NCI-H2081 treated with DMSO at 0.1 percent for 48 hours (cell line): ENCODE measurements at regions not wholly inside any gene's neighbourhood (a gene's known extent, or its start where the extent isn't known, plus 50 kb on each side); places are given as distances from the start of the nearest gene placed in this dataset.
"Not testable (repeated sequence)": the region's sequence is repeated elsewhere in the genome, so short reads cannot be mapped to it uniquely, and the experiment has no call there.

ENCODE experiments used
- DNase-seq: peaks from one replicate; lab custom pipeline; 2025; lab: John Stamatoyannopoulos, UW

DNA sequence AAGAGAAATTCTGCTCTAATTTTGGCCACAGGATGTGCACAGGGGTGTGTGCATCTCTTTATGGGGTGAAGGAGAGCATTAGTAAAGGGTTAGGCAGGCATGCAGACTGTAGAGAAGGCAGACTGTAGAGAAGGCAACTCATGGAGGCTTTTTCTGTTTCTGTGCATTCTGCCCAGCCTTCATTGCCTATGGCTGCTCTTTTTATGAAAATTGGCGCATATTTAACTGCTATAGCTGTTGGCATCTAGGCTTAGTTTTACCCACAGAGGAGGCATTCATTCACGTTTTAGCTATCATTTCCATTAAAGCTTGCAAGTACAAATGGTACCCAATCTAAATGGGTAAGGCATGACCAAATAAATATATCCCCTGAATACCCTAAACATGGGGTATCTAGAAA, 286.8 kb upstream of the ID4 start:
- DNase-seq, result no peak

DNA sequence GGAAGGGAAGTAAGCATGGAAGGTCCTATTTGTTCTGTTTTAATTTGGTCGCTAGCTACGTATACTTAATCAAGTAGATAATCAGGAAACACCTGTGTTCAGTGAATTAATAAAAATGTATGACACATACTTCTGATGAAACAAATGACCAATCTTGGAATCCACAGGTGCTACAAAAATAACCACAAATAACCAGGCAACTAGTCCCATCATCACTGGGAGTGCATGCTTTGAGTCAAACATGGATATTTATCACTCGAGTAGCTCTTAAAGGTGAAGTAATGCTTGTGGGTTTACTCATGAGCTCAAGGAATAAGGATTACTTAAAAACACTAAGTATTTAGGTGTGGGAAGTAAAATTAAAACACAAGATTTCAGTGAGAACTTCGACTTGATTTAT, 285.6 kb upstream of the ID4 start:
- DNase-seq, result no peak

DNA sequence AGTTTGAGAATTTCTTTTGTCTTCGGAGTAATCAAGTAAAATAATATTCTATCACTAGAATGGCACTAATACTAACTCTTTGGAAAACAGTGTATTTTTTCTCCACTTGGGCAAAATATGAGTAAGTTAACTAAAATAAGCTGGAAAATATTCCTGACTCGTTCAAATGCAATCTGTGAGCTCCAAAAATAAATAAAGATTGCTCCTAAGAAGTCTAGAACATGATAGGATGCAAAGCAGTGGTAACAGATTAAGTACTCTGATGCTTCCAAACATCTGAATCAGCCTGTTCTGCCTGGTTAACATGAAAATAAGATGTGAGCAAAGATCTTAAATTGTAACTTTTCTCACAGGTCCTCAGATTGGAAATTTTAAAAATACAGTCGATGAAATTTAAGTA, 285.1 kb upstream of the ID4 start:
- DNase-seq, result no peak

DNA sequence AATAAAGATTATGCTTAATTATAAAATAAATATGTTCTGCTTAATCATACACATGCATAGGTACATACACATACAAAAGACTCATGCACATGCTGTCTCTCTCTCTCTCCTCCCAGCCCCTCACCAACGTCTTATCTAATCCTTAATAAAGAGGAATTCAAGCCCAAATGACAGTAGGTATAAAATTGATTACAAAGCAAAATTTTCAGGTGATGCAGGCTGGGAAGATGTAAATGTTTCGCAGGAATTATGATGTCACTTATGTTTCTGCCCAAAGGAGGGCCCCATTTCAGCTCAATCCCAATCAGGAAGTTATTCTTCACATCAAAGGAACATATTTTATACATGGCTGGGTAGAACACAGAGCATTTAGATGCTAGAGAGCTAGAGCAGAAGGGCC, 284.6 kb upstream of the ID4 start:
- no peak for DNase-seq

DNA sequence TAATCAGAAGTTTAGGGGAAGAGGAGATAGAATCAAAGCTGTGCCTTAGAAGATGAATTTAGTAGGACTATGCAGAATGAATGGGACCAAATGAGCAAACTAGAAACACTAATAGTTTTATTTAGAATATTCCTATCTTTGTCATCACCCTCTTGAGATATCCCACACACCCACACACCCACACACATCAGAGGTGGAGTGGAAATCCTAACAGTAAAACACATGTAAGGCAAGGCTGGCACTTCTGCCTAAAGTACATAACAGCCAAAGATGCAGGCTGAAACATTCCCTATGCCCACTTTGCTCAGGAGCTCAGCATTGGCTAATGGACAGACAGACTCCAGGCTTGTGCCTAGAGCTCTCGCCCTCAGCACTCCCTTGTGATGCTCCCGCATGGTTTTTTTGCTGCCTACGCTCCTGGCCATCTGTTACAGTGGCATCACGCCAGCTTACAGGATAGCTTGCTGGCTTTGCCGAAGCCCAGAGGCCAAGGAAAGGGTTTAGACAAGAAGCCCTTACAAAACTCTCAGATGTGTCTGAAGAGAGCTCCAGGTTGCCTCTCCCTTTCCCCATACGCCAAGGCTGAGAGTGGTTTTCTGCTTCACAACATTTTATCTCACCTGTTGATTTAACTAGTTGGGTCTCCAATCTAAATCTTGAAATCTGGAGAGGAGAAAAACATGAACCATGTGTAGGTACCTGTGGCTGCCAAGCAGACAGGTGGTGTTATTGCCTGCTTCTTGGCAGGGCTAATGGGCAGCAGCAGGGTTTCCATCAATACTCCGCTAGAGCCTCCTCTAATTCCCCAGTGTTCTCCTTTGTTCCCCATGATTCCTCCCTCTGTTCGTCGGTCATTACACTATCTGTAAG, 282.6 kb upstream of the ID4 start:
- peak; percentile 74 for DNase-seq

DNA sequence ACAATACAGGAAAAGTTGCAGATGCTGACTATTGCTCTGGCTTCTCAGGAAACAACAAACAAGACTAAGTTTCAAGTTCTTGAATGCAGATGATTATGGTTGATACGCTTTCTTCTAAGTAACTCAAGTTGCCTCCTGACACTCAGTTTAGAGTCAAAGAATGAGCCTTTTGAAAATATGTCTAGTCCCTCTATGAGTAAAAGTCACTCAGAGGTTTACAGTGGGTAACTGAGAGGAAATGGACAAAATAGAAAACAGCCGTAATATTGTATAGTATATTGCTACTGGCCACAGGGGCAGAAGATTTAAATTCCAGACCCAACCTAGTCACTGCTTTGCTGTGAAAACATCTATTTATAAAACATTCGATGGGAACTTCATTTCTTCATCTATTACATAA, 280.0 kb upstream of the ID4 start:
- no peak for DNase-seq

DNA sequence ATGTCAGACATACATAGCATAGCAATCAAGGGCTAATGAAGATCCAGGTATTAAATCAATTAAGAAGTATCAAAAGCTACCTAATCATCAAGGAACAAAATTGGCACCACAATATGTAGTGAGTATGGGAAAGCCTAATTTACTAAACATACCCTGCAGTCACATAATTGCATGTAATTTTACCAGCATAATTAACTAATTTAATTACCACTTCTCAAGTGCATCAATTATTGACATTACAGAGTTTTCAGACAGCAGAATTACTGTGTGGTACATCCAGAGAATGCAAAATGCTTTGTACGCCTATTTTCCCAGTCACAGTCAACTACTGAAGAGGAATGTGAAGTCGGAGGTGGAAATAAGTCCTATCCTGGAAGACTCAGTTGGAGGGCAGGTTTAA, 279.0 kb upstream of the ID4 start:
- no peak for DNase-seq

DNA sequence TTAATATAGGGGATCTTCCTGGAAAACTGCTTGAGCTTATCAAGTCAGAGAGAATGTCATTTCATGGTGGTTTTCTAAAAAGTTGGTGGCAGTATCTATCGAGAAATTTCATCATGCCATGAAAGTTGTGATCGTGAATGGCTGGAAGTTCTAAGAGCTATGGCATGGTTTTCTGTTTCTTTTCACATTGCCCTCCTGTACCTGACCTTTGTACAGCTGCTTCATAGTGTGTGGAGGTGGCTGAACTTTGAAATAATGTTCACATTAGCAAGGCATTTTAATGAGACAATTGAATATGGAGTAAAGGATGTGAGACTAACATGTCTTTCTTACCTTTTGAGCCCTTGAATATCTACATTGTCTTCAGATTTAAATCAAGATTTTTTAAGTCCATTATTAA, 278.2 kb upstream of the ID4 start:
- no peak for DNase-seq

DNA sequence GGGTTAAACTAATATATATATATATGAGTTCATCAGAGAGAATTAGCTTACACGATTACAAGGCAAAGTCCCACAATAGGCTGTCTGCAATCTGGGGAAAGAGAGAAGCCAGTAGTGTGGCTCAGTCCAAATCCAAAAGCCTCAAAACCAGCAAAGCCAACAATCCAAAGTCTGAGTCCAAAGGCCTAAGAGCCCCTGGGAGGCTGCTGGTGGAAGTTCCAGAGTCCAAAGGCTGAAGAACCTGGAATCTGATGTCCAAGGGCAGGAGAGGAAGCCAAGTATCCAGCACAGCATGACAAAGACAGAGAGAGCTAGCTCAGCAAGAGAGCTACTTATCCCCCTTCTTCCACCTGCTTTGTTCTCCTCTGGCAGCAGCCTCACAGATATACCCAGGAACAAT, 274.7 kb upstream of the ID4 start:
- no peak for DNase-seq

DNA sequence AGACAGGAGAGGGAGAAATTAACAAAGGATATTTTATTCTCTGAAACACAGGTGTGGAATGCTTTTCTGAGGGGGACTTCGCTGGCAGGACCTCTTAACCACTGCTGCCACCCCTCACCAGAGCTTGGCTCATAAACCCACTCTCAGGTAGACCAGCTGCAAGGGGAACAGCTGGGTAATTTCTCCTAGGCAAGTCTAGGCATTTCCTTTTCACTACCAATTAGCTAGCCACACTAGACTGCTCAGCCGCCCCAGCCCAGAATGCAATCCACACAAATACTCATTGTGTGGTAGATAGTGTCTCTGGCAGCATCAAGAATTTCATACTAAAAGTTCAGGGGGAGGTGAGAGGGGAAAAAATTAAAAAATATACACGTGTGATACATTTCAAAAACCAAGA, 267.6 kb upstream of the ID4 start:
- DNase-seq, result no peak

DNA sequence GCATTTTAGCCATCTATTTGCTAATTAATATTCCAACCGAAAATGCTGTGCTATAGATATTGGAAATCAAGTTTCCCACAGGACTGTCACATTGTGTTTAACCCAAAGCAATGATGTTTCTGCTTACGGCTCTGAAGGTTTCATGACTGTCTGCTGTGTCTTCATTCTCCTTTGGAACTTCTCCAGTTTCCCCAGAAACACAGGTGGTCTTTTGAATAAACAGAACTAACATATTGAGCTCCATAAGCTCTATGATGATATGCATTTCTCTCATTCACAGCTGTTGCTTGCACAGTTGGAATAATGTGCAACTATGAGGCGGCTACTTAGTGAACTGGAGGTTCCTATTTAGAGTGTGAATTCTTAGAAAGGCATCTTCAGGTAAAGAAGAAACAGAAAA, 266.0 kb upstream of the ID4 start:
- DNase-seq, result no peak

DNA sequence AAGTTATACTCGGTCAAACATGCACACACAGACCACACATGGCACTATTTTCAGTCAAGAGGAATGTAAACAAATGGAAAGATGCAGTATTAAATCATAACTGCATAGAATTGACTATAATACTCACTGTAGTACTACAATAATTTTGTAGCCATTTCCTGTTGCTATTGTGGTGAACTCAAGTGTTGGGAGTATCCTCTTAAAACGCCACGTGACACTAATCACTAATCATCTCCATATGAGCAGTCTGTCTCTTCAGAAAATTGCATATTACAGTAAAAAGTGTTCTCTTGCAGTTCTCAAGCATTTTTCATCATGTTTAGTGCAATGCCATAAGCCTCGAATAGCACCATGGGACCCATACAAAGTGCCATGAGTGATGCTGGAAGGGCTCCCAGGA, 258.7 kb upstream of the ID4 start:
- DNase-seq, result no peak

DNA sequence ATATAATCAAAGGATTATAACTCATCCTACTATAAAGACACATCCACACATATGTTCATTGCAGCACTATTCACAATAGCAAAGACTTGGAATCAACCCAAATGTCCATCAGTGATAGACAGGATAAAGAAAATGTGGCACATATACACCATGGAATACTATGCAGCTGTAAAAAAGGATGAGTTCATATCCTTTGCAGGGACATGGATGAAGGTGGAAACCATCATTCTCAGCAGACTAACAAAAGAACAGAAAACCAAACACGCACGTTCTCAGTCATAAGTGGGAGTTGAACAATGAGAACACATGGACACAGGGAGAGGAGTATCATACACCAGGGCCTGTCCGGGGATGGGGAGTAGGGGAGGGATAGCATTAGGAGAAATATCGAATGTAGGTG, 253.0 kb upstream of the ID4 start:
- not testable (repeated sequence) for DNase-seq

DNA sequence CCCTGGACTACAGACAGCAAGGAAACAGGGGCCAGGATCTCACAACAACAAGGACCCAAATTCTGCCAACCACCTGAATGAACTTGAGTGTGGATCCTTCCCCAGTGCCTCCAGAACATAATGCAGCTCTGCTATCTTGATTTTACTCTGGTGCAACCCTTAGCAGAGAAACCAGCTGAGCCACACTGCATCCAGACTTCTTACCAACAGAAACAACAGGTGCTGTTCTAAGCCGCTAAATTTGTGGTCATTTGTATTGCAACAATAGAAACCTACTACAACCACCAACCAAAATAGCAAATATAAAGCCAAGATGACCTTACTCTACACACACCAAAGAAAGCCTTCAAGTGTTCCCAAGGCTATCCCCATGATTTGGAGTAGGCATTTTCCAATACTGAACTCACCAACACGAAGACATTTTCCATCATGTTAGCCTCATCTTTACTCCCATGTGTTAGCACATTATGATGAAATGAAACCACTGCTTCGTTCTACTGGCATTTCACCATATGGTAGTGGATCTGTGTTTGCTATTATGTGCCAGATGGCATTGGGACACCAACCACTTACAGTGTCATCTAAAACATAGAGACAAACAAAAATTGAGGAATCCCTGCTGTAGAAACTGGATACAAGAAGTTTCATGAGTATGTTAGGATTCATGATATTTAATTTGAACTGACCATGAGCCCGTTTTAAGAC, 249.8 kb upstream of the ID4 start:
- no peak for DNase-seq

DNA sequence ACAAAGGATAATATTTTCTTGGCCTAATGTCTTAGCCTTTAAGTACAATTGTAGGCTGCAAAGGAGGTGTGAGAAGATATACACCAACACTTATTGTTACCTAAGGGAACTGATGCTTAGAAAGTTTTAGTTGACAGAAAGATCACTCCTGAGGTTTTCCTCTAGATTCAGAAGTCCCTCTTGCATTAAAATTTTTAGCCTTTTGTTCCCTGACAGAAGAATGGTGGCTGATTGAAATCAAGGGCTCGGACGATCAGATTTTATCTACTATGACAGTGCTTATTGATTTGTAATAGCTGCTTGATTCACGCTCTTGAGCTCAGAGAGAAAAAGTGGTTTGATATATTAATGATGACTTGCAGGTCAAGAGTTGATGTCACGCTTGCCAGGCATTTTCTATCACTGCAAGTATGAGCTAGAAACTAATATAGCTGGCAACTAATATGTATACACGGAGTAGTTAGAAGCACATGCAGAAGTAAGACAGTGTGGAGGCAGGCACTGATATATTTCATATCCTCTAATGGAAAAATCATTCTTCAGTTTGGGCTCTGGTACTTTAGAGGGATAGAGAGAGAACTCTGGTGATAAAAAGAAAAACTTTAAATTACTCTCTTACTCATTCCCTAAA, 246.6 kb upstream of the ID4 start:
- no peak for DNase-seq

DNA sequence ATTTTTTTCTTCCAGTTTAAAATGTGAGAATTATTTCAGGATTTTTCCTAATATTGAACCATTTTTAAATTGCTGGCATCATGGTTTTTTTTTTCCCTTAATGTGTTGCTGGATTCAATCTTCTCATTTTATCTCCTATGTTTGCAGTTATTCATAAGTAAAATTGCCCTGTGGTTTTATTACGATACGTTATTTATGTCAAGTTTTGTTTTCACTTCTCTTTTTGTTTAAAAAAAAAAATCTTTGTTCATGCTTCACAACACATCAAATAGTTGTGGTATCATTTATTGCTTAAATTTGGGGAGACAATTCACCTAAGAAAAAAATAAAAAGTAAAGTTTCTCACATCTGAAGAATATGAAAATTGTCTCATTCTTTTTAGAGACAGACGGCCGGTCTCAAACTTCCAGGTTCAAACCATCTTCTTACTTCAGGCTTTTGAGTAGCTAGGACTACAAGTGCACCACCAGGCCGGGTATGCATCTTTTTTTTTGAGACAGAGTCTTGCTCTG, 239.3 kb upstream of the ID4 start:
- no peak for DNase-seq

DNA sequence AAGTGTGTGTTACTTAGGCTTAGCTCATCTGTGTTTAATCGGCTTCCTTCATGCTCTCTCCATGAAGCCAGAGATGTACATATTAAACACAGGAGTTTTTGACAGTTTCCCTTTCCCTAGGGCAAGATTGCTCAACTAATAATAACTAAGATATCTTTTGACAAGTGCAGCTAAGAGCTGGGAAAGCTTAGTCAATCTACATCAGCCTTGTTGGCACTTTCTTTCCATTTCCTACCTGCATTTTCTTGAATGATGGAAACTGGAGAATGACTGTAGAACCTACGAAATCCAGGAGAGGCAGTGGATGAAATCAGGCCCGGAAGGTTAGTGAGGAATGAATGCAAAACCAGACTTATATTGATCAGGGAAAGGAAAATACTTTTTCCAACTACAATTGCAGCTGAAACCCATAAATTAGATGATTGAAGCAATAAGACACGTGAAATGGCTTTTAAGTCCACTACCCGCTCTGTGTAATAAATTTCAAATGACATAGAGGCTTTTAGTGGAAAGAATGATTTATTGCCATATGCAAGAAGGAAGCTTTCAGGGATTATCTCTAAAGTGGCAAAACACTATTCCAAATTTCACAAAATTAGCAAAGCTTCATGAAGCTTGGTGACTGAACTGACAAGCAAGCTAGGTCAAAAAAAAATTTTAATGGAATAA, 237.2 kb upstream of the ID4 start:
- DNase-seq, result no peak

DNA sequence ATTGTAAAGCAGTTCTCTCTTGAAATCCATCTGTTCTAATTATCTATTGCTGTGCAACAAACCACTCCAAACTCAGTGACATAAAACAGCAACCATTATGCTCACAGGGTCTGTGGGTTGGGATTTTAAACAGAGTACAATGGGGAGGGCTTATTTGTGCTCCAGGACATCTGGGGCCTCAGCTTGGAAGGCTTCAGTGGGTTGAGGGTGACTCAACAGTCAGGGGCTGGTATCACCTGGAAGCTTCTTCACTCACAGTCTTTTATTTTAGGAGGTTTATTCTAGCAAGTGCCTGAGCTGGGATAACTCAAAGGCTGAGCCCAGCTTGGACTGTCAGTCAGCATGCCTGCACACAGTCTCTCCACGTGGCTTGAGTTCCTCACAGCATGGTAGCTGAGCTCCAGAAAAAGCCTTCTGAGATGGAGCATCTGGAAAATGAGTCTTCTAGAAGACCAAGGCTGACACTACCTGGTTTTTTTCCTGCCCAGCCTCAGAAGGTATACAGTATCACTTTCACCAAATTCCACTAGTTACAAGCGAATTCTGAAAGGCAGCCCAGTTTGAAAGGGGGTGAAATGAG, 234.6 kb upstream of the ID4 start:
- no peak for DNase-seq

DNA sequence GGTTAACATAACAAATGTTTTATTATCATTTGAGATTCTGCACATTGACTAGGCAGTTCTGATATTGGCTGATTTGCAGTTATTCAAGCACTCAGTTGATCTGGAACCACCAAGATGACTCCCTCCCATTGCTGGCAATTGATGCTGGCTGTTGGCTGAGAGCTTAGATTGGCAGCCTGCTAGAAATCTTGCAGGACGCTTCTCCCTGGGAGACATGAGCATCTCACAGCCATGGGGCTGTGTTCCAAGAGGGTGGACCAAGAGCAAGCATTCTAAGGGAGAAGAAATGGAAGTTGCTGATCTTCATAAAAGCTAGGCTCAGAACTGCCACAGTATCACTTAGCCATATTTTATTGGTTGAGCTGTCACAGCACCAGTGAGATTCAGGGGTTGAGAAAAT, 233.4 kb upstream of the ID4 start:
- no peak for DNase-seq

DNA sequence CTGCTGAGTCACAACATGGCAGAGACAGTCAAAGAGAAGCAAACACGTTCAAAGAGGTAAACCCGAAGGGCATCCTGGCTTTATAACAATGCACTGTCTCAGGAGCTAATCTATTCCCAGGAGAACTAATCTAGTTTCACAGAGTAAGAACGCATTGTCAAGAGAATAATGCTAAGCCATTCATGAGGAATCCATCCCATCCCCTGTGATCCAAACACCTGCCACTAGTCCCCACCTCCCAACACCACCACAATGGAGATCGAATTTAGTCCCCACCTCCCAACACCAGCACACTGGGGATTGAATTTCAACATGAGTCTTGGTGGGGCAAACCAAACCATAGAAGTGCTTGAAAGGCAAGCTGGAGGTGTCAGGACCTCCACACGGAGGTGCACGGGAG, 231.5 kb upstream of the ID4 start:
- DNase-seq, result no peak

DNA sequence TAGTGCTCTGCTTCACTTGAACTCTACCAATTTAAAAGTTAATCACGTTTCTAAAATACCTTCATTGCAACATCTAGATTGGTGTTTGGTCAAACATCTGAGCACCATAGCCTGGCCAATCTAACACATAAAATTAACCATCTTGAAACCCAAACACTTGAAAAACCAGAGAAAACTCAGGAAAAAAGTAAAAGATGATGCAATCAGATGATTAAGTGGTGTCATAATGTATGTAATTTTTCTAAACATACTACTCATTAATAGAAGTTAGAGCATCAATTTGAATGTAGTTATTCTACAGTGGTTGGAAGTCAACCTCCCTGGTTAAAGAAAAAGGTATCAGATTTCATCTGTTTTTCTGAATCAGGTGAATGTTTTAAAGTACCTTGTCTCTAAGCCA, 228.6 kb upstream of the ID4 start:
- no peak for DNase-seq

DNA sequence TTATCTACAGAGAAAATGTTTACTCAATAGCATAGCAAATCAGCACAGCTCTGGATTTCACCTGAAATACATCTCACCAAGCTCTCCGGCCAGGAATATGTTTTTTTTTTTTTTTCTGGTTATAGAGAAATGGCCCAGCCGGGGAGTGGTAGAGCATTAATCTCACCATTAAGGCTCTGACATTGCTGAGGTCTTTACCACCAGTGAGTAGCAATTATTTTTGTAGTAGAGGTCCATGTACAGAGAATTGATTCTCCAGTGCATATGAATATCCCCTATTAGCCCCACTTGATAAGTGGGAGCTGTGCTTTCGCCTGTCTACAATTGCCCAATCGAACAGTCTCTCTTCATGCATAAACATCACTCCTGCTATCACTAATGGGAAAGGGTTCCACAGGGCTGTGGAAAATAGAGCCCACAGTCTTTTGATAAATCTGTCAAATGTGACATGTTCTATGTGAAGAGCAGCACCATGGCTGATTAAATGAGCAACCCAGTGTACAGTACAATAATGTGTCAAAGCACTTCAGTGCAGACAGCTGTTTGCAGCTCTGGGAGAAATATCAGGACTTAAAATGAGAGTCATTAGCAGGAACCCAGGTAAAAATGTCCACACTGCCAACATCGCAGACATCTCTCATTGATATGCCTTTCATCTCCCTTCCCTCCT, 227.1 kb upstream of the ID4 start:
- DNase-seq, result no peak
